Activated CD4-positive, alpha-beta T cell treated with anti-CD3 and anti-CD28 coated beads, Interleukin-2, Interleukin-6, amounts not matched to agents 100 ng/mL and 50 ng/mL, durations not matched to agents 16 hours and 8 hours (primary cell): ENCODE measurements at regions not wholly inside any gene's neighbourhood (a gene's known extent, or its start where the extent isn't known, plus 50 kb on each side); places are given as distances from the start of the nearest gene placed in this dataset.

Source experiments
- DNase-seq: peaks from one replicate; pipeline ENCODE4 v3.0.0-alpha.2; 2020

DNA sequence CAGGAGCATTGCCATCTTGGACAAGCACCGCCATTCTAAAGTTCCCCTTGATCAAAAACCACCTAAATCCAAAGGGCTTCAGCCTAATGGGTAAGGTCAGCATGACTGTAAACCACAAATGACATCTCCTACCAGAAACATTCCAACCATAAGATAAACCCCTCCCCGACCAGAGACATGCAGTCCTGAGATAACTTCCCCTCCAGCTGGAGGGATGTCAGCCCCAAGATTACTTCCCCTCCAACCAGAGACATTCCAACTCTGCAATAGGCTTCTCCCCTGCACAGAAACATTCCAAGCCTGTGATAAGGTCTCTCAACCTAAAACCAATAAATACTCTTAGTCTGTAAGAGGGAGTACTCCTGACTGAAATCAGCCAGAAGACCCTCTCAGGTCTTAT is 62.7 kb upstream of the DNAJC19 start:
- no peak for DNase-seq

- no peak for DNase-seq
These were observed 61.2 kb upstream of the DNAJC19 start for GRCh38 chr3:181050738-181051137.

GRCh38 chr3:181040030-181040429 is 50.5 kb upstream of the DNAJC19 start:
- DNase-seq: no peak
